ENCODE measurements at regions not wholly inside any gene's neighbourhood (a gene's known extent, or its start where the extent isn't known, plus 50 kb on each side); places are given as distances from the start of the nearest gene placed in this dataset.
"Not testable (repeated sequence)": the region's sequence is repeated elsewhere in the genome, so short reads cannot be mapped to it uniquely, and the experiment has no call there.

- no peak for DNase-seq
These were observed 728.7 kb downstream of the NTRK3 start for GRCh38 chr15:87527875-87528274.

DNA sequence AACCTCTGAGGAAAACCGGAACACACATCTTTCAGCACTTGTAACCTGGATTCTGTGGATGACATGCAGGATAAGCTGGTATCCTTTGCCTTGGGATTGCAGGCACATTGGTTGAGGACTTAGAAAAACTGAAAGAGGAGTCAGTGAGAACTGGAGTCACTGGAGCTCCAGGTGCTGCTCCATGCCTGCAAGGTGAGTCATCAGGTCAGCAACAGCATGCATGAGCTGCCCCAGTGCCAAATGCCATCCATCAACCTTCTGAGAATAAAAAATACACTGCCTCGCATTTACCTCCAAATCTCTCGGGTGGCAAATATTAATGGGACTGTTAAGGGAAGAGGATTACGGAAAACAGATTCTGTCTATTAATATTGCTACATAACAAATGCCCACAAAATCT lies 729.1 kb downstream of the NTRK3 start:
- no peak for DNase-seq

- DNase-seq = no peak
These were observed 733.0 kb downstream of the NTRK3 start for GRCh38 chr15:87523516-87523915.

DNA sequence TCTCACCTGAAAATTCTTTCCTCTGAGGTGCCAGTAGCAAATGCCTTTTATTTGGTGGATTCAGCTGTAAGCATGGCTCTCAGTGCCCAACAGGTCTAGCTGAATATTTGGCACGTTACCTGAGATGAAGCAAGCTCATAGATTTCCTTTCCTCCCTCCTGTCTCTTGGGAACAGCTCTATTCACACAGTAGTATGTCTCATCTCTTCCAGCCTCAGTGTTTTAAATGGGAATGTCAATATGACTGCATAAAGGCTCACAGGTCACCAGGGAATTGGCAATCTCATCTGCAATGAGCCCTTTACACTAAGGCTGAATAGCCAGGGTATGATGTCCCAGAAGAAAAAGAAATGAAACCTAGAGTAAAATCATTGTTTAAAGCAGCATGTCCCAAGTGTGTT lies 733.5 kb downstream of the NTRK3 start:
- DNase-seq = no peak

DNA sequence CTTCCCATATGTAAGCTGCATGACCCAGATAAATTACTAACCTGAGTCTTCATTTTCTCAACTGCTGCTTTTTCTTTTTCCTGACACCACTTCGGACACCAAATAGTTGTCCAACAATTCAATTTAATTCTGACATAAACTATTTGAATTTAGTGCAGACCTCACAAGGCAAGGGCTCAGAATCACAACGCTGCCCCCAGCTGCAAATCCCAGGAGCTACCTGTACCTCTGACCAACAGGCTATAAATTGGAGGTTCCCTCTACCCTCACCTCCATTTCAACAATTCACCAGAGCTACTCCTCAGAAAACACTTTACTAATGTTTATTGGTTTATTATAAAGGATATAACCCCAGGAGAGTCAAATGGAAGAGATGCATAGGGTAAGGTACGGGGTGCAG lies 737.6 kb downstream of the NTRK3 start:
- DNase-seq = no peak

DNA sequence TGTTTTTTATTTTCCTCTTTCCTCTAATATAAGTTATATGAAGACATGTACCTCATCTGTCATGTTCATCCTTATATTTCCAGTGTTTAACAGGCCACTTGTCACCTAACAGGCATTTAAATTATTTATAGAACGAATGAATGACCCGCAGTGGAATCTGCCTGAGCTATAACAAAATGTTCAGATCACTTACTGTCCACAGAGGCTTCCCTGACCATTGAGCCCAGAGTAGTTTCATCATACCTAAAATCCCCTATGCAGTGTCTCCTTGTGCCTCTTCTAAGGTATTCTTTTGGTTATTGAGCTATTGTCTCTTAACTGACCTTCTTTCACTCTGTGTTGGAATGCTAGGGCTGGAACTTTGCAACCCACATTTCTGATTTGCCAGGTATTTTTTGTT lies 748.5 kb downstream of the NTRK3 start:
- no peak for DNase-seq

GRCh38 chr15:87502173-87502572 lies 754.4 kb downstream of the NTRK3 start:
- DNase-seq = no peak

- no peak for DNase-seq
These were observed 756.3 kb downstream of the NTRK3 start for GRCh38 chr15:87500240-87500639.

GRCh38 chr15:87498560-87498959 lies 758.0 kb downstream of the NTRK3 start:
- no peak for DNase-seq

- DNase-seq = no peak
These were observed 759.7 kb downstream of the NTRK3 start for GRCh38 chr15:87496795-87497194.

DNA sequence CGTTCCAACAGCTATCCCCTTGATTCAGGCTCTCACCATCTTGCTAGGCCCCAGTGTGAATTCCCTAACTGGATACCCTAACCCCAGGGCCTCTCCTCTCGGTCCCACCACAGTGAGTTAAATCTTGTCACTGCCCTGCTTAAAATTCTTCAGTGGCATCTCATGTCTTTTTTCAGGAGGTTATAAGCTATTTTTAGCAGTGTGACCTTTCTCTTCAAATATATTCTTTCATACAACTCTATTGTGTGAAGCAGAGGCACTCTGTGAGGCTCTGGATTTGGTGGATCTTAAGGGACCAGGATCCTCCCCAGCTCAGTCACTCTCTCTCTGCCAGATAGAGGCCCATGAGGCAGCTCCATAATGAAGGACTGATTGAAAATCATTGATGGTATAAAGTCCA lies 760.4 kb downstream of the NTRK3 start:
- DNase-seq = no peak

DNA sequence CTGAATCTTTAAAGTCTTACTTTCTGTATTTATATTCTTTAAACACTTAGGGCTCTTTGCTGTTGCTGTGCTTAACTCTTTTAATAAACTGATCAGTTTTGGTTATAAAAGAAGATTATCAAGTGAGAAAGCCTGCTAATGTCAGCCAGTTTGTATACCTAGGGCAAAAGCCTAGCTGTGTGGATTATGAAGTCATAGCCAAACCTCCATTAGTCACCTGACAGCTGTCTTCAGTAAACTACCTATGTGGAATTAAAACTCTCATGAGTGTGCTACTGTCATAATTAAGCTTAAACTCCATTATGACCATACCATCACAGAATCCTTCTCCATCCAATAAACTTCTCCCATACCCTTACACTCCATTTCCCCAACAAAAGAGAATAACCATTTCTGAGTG lies 762.7 kb downstream of the NTRK3 start:
- DNase-seq = no peak

GRCh38 chr15:87492321-87492720 lies 764.2 kb downstream of the NTRK3 start:
- no peak for DNase-seq

DNA sequence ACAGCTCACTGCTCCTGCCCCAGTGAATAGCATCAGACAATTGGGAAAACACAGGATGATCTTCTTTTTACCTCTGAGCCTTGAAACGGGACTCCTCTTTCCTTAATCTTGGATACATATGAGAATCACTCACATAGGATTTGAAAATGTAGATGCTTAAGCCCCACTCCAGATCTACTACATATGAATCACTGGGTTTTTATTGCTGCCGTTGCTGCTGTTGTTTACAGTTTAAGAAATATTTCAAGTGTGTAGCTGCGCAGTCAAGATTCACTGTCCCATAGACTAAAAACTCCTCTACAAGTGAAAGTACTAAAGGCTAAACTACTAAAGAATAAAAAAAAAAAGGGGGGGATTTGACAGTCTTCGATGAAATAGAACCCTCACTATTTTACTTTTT lies 765.9 kb downstream of the NTRK3 start:
- no peak for DNase-seq

GRCh38 chr15:87489902-87490665 lies 766.5 kb downstream of the NTRK3 start:
- no peak for DNase-seq

DNA sequence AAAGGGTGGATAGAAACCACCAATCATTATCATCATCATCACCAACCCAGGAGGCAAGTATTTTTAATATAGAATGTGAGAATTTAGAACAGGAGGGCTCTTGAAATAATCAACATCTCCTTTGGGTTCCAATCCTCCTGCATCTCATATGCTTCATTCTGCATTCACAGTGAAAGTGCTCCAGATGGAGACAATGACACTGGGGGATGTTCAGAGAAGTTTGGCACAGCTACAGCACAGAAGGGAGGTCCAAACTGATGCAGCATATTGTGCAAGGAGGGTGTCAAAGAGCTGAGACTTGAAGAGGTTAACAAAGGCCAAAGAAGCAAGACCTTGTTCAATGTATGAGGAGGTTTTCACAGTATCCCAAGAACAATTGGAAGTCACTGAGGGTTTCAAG lies 767.1 kb downstream of the NTRK3 start:
- no peak for DNase-seq

GRCh38 chr15:87487484-87487883 lies 769.1 kb downstream of the NTRK3 start:
- no peak for DNase-seq

DNA sequence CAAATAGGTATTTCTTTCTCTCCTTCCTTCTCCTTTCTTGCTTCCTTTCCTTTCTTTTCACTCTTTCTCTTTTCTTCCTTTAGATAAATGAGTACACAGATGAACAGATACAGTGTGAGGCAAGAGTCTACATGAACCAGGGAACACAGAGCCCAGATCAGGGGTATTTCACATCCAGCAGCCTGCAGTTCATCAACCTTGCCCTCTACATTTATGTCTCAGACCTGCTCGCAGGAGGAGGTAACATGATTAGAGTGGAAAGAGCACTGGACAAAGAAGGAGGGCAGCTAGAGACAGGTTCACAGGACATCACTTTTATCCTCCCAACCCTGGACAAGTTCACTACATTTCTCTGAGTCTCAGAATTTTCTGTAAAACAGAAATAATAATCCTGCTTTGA lies 773.1 kb downstream of the NTRK3 start:
- no peak for DNase-seq

DNA sequence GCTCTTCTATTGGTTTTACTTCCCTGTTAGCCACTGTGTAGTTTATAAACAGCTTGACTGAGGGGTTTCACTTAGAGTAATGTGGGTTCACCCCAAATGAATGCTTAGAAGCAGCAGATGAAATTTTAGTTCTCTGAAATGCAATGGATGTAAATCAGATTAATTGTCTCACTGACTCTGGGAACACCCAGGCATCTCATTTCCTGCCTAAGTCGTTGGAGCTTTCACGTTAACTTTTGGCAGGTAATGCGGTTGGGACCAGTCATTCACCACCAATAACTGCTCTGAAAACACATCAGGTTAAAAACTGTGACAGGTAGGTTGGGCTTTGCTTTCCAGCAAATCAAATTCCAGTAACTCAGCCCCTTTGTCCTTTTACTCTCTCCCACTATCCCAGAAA lies 775.4 kb downstream of the NTRK3 start:
- no peak for DNase-seq

DNA sequence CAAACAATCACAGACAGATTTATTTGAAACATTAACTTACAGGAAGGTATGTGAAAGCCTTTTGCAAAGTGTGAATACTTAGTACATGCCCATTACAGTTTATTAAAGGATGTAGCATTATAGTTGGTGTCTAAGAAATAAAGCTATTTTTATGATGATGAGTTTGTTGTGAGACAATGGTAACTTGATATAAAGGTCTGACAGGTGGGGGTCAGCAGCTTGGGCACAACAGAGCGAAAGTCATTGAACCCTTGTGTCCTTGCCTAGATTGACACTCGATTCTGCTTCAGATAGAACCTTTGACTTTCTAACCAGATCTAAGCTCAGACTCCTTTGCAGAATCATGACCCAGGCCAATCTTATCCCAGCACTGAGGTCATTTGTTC lies 777.9 kb downstream of the NTRK3 start:
- DNase-seq = no peak

GRCh38 chr15:87477737-87478686 lies 778.5 kb downstream of the NTRK3 start:
- no peak for DNase-seq

DNA sequence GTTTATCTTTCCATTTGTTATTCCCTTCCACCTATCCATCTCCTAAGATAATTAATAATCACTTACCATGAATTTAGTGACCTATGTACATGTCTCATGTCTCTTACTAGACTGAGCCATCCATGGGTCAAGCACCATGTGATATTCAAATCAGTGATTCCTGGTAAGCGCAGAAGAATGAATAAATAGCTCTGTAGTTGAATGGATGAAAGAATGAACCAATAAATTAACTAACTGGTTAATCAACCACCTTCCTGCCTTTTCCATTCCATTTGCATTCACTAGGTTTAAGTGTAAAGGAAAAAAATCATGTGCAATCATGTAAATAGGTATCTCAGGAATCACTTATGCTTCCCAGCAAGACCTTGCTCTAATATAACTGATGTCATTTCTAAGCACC lies 779.5 kb downstream of the NTRK3 start:
- DNase-seq = no peak

GRCh38 chr15:87470923-87471322 lies 785.6 kb downstream of the NTRK3 start:
- DNase-seq = no peak

DNA sequence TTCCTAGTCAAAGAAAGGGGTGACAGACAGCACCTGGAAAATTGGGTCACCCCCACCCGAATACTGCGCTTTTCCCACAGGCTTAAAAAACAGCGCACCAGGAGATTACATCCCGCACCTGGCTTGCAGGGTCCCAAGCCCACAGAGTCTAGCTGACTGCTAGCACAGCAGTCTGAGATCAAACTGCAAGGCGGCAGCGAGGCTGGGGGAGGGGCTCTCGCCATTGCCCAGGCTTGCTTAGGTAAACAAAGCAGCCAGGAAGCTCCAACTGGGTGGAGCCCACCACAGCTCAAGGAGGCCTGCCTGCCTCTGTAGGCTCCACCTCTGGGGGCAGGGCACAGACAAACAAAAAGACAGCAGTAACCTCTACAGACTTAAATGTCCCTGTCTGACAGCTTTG lies 792.6 kb downstream of the NTRK3 start:
- DNase-seq = not testable (repeated sequence)

All from cerebellar nuclear complex (tissue), 1 donor.